Activated CD8-positive, alpha-beta memory T cell treated with anti-CD3 and anti-CD28 coated beads, Interleukin-2, amount 50 U/mL, for 1 hour (primary cell): ENCODE measurements at regions not wholly inside any gene's neighbourhood (a gene's known extent, or its start where the extent isn't known, plus 50 kb on each side); places are given as distances from the start of the nearest gene placed in this dataset.

Experiments used
- DNase-seq: peaks from one replicate; pipeline ENCODE4 v3.0.0-alpha.2; 2020; ENCODE audit errors: extremely low read depth

DNA sequence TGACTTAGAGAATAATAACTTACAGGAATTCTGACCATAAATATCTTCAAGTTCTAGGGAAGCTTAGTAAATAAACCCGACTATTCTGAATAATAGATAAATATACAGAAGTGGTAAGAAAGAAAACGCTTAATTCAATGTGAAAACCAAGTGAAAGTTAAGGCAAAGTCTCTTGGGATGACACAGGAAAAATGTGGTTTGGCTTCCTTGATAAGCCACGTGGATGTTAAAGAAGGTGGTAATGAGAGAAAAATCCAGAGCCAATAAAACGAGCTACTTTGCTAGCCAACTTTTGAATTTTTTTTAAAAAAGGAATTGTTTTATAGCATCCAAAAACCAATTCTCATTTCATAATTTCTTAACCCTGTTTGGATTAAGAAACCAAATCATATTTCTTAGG lies 166.2 kb upstream of the VRK2 start:
- DNase-seq: no peak

- no peak for DNase-seq
Observed at GRCh38 chr2:57880967-57881366, 165.6 kb upstream of the VRK2 start.

GRCh38 chr2:57881998-57882888 lies 164.4 kb upstream of the VRK2 start:
- DNase-seq: no peak

- DNase-seq: no peak
Observed at GRCh38 chr2:57882895-57883515, 163.6 kb upstream of the VRK2 start.

DNA sequence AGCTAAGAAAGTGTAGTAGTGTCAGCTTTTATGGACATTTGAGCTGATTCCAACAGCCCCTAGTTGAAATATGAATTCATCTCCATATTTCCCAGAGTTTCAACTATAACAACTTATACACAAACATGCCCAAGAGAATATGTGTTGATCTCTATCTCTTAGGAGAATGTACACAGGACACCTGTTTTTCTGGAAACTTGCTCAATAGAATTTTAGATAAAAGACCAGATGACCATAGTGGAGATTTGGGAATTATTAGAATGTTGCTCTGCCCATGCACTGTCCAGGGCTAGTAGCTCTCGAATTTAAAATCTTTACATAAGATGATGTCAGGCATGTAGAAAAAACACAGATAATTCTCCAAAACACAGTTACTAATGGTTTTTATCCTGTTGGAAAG lies 162.3 kb upstream of the VRK2 start:
- no peak for DNase-seq

- no peak for DNase-seq
Observed at GRCh38 chr2:57885742-57886141, 160.9 kb upstream of the VRK2 start.

DNA sequence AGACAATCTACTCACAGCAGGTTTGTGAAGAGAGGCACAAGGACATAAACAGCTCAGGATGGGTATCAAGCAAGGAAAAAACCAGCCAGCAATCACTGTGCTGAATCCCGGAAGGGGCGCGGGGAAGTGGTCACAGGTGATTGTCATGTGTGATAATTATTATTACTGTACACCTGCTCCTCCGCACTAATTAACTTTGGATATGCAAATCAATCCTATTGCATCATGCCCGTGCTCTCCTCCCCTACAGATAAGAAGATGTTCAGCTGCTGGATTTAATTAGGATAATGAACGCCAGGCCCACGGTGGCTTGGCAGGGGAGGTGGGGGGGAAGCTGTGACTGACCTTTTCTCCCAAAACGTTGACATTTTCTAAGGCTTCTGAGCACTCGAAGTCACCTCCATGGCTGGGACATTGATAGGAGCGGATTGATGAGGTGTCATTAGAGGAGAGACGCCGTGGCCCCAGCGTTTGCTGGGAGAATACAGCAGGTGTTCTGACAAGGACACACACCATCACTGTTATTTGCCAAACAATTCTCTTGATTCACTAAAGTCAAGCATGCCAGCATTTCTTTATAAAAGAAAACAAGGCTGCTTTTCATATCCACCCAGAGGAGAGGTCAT lies 160.3 kb upstream of the VRK2 start:
- no peak for DNase-seq

DNA sequence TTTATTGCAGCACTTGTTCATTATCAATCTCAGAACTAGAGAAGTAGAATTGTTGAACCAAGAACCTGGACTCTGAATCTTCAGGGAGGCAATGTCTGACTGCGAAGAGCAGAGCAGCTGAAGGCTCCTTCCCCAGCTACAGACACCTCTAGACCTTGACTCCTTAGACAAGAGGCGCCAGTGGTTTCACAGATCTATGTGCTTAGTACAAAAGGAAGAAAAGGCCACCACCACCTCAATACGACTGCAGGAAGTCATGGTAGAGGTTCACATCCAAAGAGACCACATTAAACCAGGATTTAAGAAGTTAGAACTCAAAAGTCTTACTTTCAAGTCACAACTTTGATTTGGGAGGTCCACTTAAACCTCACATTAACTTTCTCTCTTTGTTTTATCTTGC lies 158.1 kb upstream of the VRK2 start:
- no peak for DNase-seq

GRCh38 chr2:57890464-57890863 lies 156.1 kb upstream of the VRK2 start:
- DNase-seq: no peak

DNA sequence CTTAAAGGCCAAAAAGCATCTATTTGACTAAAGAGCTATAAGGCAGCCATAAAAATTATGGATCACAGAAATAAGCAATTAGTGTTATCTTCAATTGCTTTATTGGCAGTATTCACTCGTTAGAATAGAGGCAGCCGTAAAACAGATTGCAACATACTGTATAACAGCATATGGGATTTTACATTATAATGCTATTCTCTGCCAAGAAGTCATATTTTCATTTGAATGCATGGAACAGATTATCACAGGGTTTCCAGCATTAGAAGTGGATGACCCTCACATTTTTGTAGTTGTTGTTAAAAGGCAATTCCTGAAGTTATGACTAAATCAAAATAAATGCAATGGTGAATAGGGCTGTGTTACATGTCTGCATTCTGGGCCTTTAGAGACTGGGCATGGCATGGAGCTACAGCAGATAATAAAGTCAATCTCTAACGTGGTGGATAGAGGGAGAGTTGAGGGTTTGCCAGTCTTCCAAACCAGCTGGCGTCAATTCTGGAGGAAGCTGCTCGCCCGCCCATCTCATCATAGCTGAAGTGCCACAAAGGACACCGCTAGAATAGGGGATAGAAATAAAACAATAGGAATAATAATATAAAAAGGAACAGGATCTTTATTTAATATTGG lies 155.4 kb upstream of the VRK2 start:
- no peak for DNase-seq

- DNase-seq: no peak
Observed at GRCh38 chr2:57892920-57893319, 153.7 kb upstream of the VRK2 start.

- no peak for DNase-seq
Observed at GRCh38 chr2:57893347-57893746, 153.3 kb upstream of the VRK2 start.

- DNase-seq: no peak
Observed at GRCh38 chr2:57893786-57894185, 152.8 kb upstream of the VRK2 start.

- no peak for DNase-seq
Observed at GRCh38 chr2:57894381-57894780, 152.2 kb upstream of the VRK2 start.

GRCh38 chr2:57897920-57898319 lies 148.7 kb upstream of the VRK2 start:
- DNase-seq: no peak

- DNase-seq: no peak
Observed at GRCh38 chr2:57899898-57900297, 146.7 kb upstream of the VRK2 start.

DNA sequence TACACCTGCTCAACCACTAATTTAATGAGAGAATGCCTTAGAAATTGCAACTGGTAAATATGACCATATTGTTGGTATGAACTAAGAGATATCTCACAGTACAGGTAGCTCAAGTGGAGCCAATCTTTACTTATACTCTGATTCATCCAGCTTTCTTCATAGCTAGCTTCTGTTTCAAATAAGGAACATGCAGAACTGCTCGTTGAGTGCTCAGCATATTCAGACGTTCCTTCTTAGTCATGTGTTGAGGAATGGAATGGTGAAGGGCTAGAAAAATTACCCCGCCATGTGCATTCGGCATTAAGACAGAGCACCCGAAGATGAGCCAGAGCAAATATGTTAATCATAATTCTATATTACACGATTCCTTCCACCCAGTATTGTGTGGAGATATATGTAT lies 144.0 kb upstream of the VRK2 start:
- no peak for DNase-seq

GRCh38 chr2:57906152-57906732 lies 140.4 kb upstream of the VRK2 start:
- no peak for DNase-seq

- DNase-seq: no peak
Observed at GRCh38 chr2:57907411-57907810, 139.2 kb upstream of the VRK2 start.

- DNase-seq: no peak
Observed at GRCh38 chr2:57908736-57909161, 137.9 kb upstream of the VRK2 start.

GRCh38 chr2:57918126-57918525 lies 128.5 kb upstream of the VRK2 start:
- no peak for DNase-seq

- no peak for DNase-seq
Observed at GRCh38 chr2:57920342-57920939, 126.2 kb upstream of the VRK2 start.
